Natural killer cell (primary cell): ENCODE measurements at regions not wholly inside any gene's neighbourhood (a gene's known extent, or its start where the extent isn't known, plus 50 kb on each side); places are given as distances from the start of the nearest gene placed in this dataset.

Source experiments
- ATAC-seq, 3 donors: fragments of 150-1000 bp in 2 of 3; fragments of 200-7000 bp in 1 of 3; cut with Tn5 transposase; 1 replicate in 1 of 3; 2 replicates in 2 of 3; pipeline ENCODE4 v1.10.0; 2021; ENCODE audit warnings: mild to moderate bottlenecking in 2 of 3, moderate library complexity in 2 of 3
- DNase-seq, 2 donors: peaks; one replicate each; pipeline versions ENCODE4 v3.0.0 to v3.0.0-alpha.2; 2013 to 2021; ENCODE audit warnings: mixed read lengths in 1 of 2
- H3K27ac ChIP-seq: one replicate; pipeline ENCODE4 v1.5.1; 2013; ENCODE audit warnings: mild to moderate bottlenecking, low read length
- H3K27me3 ChIP-seq: one replicate; pipeline ENCODE4 v1.6.1; 2013; ENCODE audit warnings: low read length; ENCODE audit not compliant: control insufficient read depth, insufficient read depth
- H3K36me3 ChIP-seq: one replicate; pipeline ENCODE4 v1.6.1; 2013; ENCODE audit warnings: low read length; ENCODE audit not compliant: control insufficient read depth, insufficient read depth
- H3K4me1 ChIP-seq: one replicate; pipeline ENCODE4 v1.6.1; 2013; ENCODE audit warnings: low read length; ENCODE audit not compliant: control insufficient read depth, insufficient read depth
- H3K4me3 ChIP-seq: one replicate; pipeline ENCODE4 v1.5.1; 2013; ENCODE audit warnings: low read length
- H3K9me3 ChIP-seq: one replicate; pipeline ENCODE4 v1.6.1; 2013; ENCODE audit warnings: low read length; ENCODE audit not compliant: control insufficient read depth, insufficient read depth
- H3K27ac Mint-ChIP-seq, 2 donors: one replicate each; pipeline ENCODE4 v1.8.0; 2022; ENCODE audit warnings: mild to moderate bottlenecking in 2 of 2, mixed read lengths in 2 of 2, moderate library complexity in 1 of 2
- H3K27me3 Mint-ChIP-seq, 2 donors: one replicate each; pipeline ENCODE4 v1.8.0; 2022; ENCODE audit warnings: low read depth in 2 of 2, mixed read lengths in 2 of 2
- H3K36me3 Mint-ChIP-seq: one replicate; pipeline ENCODE4 v1.8.0; 2022; ENCODE audit warnings: mixed read lengths
- H3K4me1 Mint-ChIP-seq, 2 donors: one replicate each; pipeline ENCODE4 v1.8.0; 2022; ENCODE audit warnings: mixed read lengths in 2 of 2
- H3K4me3 Mint-ChIP-seq: one replicate; pipeline ENCODE4 v1.8.0; 2022; ENCODE audit warnings: mild to moderate bottlenecking, moderate library complexity, mixed read lengths
- H3K9me3 Mint-ChIP-seq, 2 donors: one replicate each; pipeline ENCODE4 v1.8.0; 2022; ENCODE audit warnings: mixed read lengths in 2 of 2
- CTCF ChIP-seq: fragments of 200-600 bp; IDR thresholded peaks from one replicate; pipeline ENCODE4 v1.8.0; 2022; ENCODE audit warnings: antibody characterized with exemption
- WGBS: methylation state at CpG from one replicate; pipeline ENCODE4 v1.1.7; 2013; ENCODE audit warnings: missing lambda C conversion rate; ENCODE audit not compliant: insufficient coverage; 5-methylcytosine and 5-hydroxymethylcytosine counted together
- intact Hi-C: fragments of 100-400 bp; cut with micrococcal nuclease; formaldehyde crosslinking; loops from one replicate; pipeline ENCODE4 v1.14.2; 2022

GRCh38 chr10:129236274-129236691 lies 230.8 kb upstream of the MGMT start:
- H3K27me3 ChIP-seq: no peaks in the 10 kb centered on the region
- no peaks in the 10 kb centered on the region for H3K36me3 ChIP-seq
- no peaks in the 10 kb centered on the region for H3K9me3 ChIP-seq
- Mint-ChIP-seq H3K9me3 (no peaks in the 10 kb centered on the region), H3K4me1 (no peaks in the 10 kb centered on the region), H3K4me3 (no peak overlapping the region), H3K36me3 (no peaks in the 10 kb centered on the region), H3K27ac (no peak overlapping the region), H3K27me3 (no peaks in the 10 kb centered on the region)
- no peaks in the 10 kb centered on the region for H3K4me1 ChIP-seq
- no peak overlapping the region for H3K27ac ChIP-seq
- WGBS: 96% methylated on average over 17 of the region's 17 CpGs
- intact Hi-C loops: no loop called here
- H3K4me3 ChIP-seq: no peak overlapping the region
- no peak for TF ChIP-seq CTCF
- no peak for DNase-seq
- no peak for ATAC-seq

- 90% methylated on average over 14 of the region's 14 CpGs for WGBS
- Histone ChIP-seq H3K36me3 (no peaks in the 10 kb centered on the region), H3K9me3 (no peaks in the 10 kb centered on the region), H3K27ac (no peak overlapping the region), H3K27me3 (no peaks in the 10 kb centered on the region), H3K4me3 (no peak overlapping the region), H3K4me1 (no peaks in the 10 kb centered on the region)
- no peaks in the 10 kb centered on the region for H3K4me1 Mint-ChIP-seq
- no peaks in the 10 kb centered on the region for H3K36me3 Mint-ChIP-seq
- H3K9me3 Mint-ChIP-seq: no peaks in the 10 kb centered on the region
- DNase-seq (no peak), ATAC-seq (no peak)
- no peak for TF ChIP-seq CTCF
- intact Hi-C loops: no loop called here
- no peak overlapping the region for H3K4me3 Mint-ChIP-seq
- no peak overlapping the region for H3K27ac Mint-ChIP-seq
- peaks cover 0 to 4% of the 10 kb centered on the region in 2 donors for H3K27me3 Mint-ChIP-seq
Observed at GRCh38 chr10:129241461-129241860, 225.6 kb upstream of the MGMT start.

GRCh38 chr10:129244298-129244697 lies 222.7 kb upstream of the MGMT start:
- Histone ChIP-seq H3K4me1 (no peaks in the 10 kb centered on the region), H3K4me3 (no peak overlapping the region), H3K27me3 (no peaks in the 10 kb centered on the region), H3K36me3 (no peaks in the 10 kb centered on the region), H3K27ac (no peak overlapping the region), H3K9me3 (no peaks in the 10 kb centered on the region)
- no peak for ATAC-seq
- H3K4me3 Mint-ChIP-seq: no peak overlapping the region
- peaks cover 0 to 4% of the 10 kb centered on the region in 2 donors for H3K27me3 Mint-ChIP-seq
- H3K4me1 Mint-ChIP-seq: no peaks in the 10 kb centered on the region
- no peaks in the 10 kb centered on the region for H3K9me3 Mint-ChIP-seq
- no peaks in the 10 kb centered on the region for H3K36me3 Mint-ChIP-seq
- DNase-seq: no peak
- WGBS: 88% methylated on average over 9 of the region's 9 CpGs
- H3K27ac Mint-ChIP-seq: no peak overlapping the region
- no peak for TF ChIP-seq CTCF
- intact Hi-C loops: no loop called here

- TF ChIP-seq CTCF: no peak
- no peaks in the 10 kb centered on the region for H3K4me1 ChIP-seq
- no peak for ATAC-seq
- no peak overlapping the region for H3K27ac Mint-ChIP-seq
- no peak overlapping the region for H3K27ac ChIP-seq
- H3K27me3 Mint-ChIP-seq: peaks cover 0 to 4% of the 10 kb centered on the region in 2 donors
- H3K36me3 ChIP-seq: no peaks in the 10 kb centered on the region
- intact Hi-C loops: no loop called here
- no peak for DNase-seq
- no peaks in the 10 kb centered on the region for H3K4me1 Mint-ChIP-seq
- H3K36me3 Mint-ChIP-seq: no peaks in the 10 kb centered on the region
- H3K4me3 ChIP-seq: no peak overlapping the region
- no peaks in the 10 kb centered on the region for H3K9me3 ChIP-seq
- H3K9me3 Mint-ChIP-seq: no peaks in the 10 kb centered on the region
- WGBS: 89% methylated on average over 9 of the region's 9 CpGs
- no peaks in the 10 kb centered on the region for H3K27me3 ChIP-seq
- H3K4me3 Mint-ChIP-seq: no peak overlapping the region
Observed at GRCh38 chr10:129244757-129245156, 222.3 kb upstream of the MGMT start.
